IMR-90 (cell line): ENCODE measurements at regions not wholly inside any gene's neighbourhood (a gene's known extent, or its start where the extent isn't known, plus 50 kb on each side); places are given as distances from the start of the nearest gene placed in this dataset.

Experiments used
- CTCF ChIP-seq: conservative IDR thresholded peaks from 2 replicates; pipeline ENCODE4 v1.5.1; 2012; ENCODE audit warnings: mild to moderate bottlenecking, low read depth, low read length, improper control_type of control experiment
- MXI1 ChIP-seq: IDR thresholded peaks from 2 replicates; pipeline ENCODE4 v1.6.1; 2012; ENCODE audit warnings: low read depth, mild to moderate bottlenecking, low read length, moderate library complexity, borderline replicate concordance
- RAD21 ChIP-seq: IDR thresholded peaks from 2 replicates; pipeline ENCODE4 v1.6.1; 2012; ENCODE audit warnings: low read length, improper control_type of control experiment

- TF ChIP-seq MXI1, result no peak
- no peak for TF ChIP-seq CTCF
- no peak for TF ChIP-seq RAD21
Measured at GRCh38 chr18:77990901-77991300, 741.3 kb downstream of the GALR1 start.
